Activated naive CD4-positive, alpha-beta T cell treated with anti-CD3 and anti-CD28 coated beads, Interleukin-2, amount 50 U/mL, for 72 hours (primary cell): ENCODE measurements at regions not wholly inside any gene's neighbourhood (a gene's known extent, or its start where the extent isn't known, plus 50 kb on each side); places are given as distances from the start of the nearest gene placed in this dataset.
"Not testable (repeated sequence)": the region's sequence is repeated elsewhere in the genome, so short reads cannot be mapped to it uniquely, and the experiment has no call there.

Source experiments
- ATAC-seq, 2 donors: fragments of 150-1000 bp; cut with Tn5 transposase; 2 replicates each; pipeline ENCODE4 v1.10.0; 2021; ENCODE audit warnings: mild to moderate bottlenecking in 2 of 2, moderate library complexity in 2 of 2
- DNase-seq, 2 donors: peaks; one replicate each; pipeline ENCODE4 v3.0.0; 2021 to 2022; ENCODE audit warnings: low spot score in 2 of 2
- H3K27ac Mint-ChIP-seq, 2 donors: one replicate each; pipeline ENCODE4 v1.8.0; 2022; ENCODE audit warnings: mild to moderate bottlenecking in 2 of 2, mixed read lengths in 2 of 2
- H3K36me3 Mint-ChIP-seq, 2 donors: one replicate each; pipeline ENCODE4 v1.8.0; 2022; ENCODE audit warnings: mixed read lengths in 2 of 2
- H3K9me3 Mint-ChIP-seq, 2 donors: one replicate each; pipeline ENCODE4 v1.8.0; 2022; ENCODE audit warnings: mixed read lengths in 2 of 2

- H3K9me3 Mint-ChIP-seq, result no peaks in the 10 kb centered on the region
- H3K27ac Mint-ChIP-seq, result no peak overlapping the region
- peaks cover 0 to 2% of the 10 kb centered on the region in 2 donors for H3K36me3 Mint-ChIP-seq
- ATAC-seq (no peak), DNase-seq (no peak)
These were observed 132.6 kb upstream of the TBL1XR1 start for GRCh38 chr3:177329854-177330253.

- Mint-ChIP-seq H3K9me3 (no peaks in the 10 kb centered on the region), H3K27ac (no peak overlapping the region), H3K36me3 (peaks cover 0 to 8% of the 10 kb centered on the region in 2 donors)
- no peak for ATAC-seq
- no peak for DNase-seq
These were observed 133.5 kb upstream of the TBL1XR1 start for GRCh38 chr3:177330779-177331178.

- Mint-ChIP-seq H3K9me3 (no peaks in the 10 kb centered on the region), H3K27ac (no peak overlapping the region), H3K36me3 (peaks cover 0 to 8% of the 10 kb centered on the region in 2 donors)
- ATAC-seq, result no peak
- DNase-seq, result no peak
These were observed 134.0 kb upstream of the TBL1XR1 start for GRCh38 chr3:177331203-177331835.

GRCh38 chr3:177332955-177333354 is 135.7 kb upstream of the TBL1XR1 start:
- Mint-ChIP-seq H3K36me3 (peaks cover 0 to 8% of the 10 kb centered on the region in 2 donors), H3K27ac (no peak overlapping the region), H3K9me3 (no peaks in the 10 kb centered on the region)
- no peak for DNase-seq
- ATAC-seq, result no peak

GRCh38 chr3:177333533-177334520 is 136.5 kb upstream of the TBL1XR1 start:
- H3K9me3 Mint-ChIP-seq, result no peaks in the 10 kb centered on the region
- ATAC-seq (no peak), DNase-seq (no peak)

GRCh38 chr3:177334803-177335202 is 137.5 kb upstream of the TBL1XR1 start:
- no peak for ATAC-seq
- peaks cover 0 to 8% of the 10 kb centered on the region in 2 donors for H3K36me3 Mint-ChIP-seq
- no peak overlapping the region for H3K27ac Mint-ChIP-seq
- H3K9me3 Mint-ChIP-seq, result no peaks in the 10 kb centered on the region
- no peak for DNase-seq

More at GRCh38 chr3:177333533-177334520, 136.5 kb upstream of the TBL1XR1 start:
- Mint-ChIP-seq H3K27ac (no peak overlapping the region), H3K36me3 (peaks cover 0 to 8% of the 10 kb centered on the region in 2 donors)

- ATAC-seq (no peak), DNase-seq (no peak)
- no peaks in the 10 kb centered on the region for H3K9me3 Mint-ChIP-seq
- no peak overlapping the region for H3K27ac Mint-ChIP-seq
- peaks cover 0 to 8% of the 10 kb centered on the region in 2 donors for H3K36me3 Mint-ChIP-seq
These were observed 138.4 kb upstream of the TBL1XR1 start for GRCh38 chr3:177335728-177336127.

- ATAC-seq (peak in 1 of 2 donors; percentile 4), DNase-seq (no peak)
- Mint-ChIP-seq H3K27ac (peak overlapping the region; percentile 69 to 85), H3K9me3 (no peaks in the 10 kb centered on the region), H3K36me3 (peaks cover 0 to 8% of the 10 kb centered on the region in 2 donors)
These were observed 139.7 kb upstream of the TBL1XR1 start for GRCh38 chr3:177336873-177337450.

GRCh38 chr3:177337541-177338331 is 140.5 kb upstream of the TBL1XR1 start:
- H3K36me3 Mint-ChIP-seq, result peaks cover 0 to 8% of the 10 kb centered on the region in 2 donors
- H3K27ac Mint-ChIP-seq, result peak overlapping the region; percentile 69 to 85
- ATAC-seq (peak; percentile 94 to 97), DNase-seq (peak; percentile 66 to 67)
- H3K9me3 Mint-ChIP-seq, result no peaks in the 10 kb centered on the region

- no peaks in the 10 kb centered on the region for H3K9me3 Mint-ChIP-seq
- peak overlapping the region in 1 of 2 donors; percentile 77 for H3K27ac Mint-ChIP-seq
- DNase-seq (no peak), ATAC-seq (no peak)
- peaks cover 0 to 8% of the 10 kb centered on the region in 2 donors for H3K36me3 Mint-ChIP-seq
These were observed 141.5 kb upstream of the TBL1XR1 start for GRCh38 chr3:177338697-177339219.

- not testable (repeated sequence) for DNase-seq, H3K9me3 Mint-ChIP-seq, ATAC-seq, H3K36me3 Mint-ChIP-seq
- peak overlapping the region; percentile 53 to 77 for H3K27ac Mint-ChIP-seq
These were observed 142.0 kb upstream of the TBL1XR1 start for GRCh38 chr3:177339220-177339703.

- Mint-ChIP-seq H3K27ac (no peak overlapping the region), H3K9me3 (no peaks in the 10 kb centered on the region), H3K36me3 (peaks cover 0 to under 1% of the 10 kb centered on the region in 2 donors)
- ATAC-seq (no peak), DNase-seq (no peak)
These were observed 143.1 kb upstream of the TBL1XR1 start for GRCh38 chr3:177340243-177340830.

- no peaks in the 10 kb centered on the region for H3K9me3 Mint-ChIP-seq
These were observed 144.6 kb upstream of the TBL1XR1 start for GRCh38 chr3:177341736-177342419.

GRCh38 chr3:177343122-177343625 is 145.9 kb upstream of the TBL1XR1 start:
- DNase-seq (no peak), ATAC-seq (no peak)
- Mint-ChIP-seq H3K27ac (no peak overlapping the region), H3K9me3 (no peaks in the 10 kb centered on the region), H3K36me3 (no peaks in the 10 kb centered on the region)

More at GRCh38 chr3:177341736-177342419, 144.6 kb upstream of the TBL1XR1 start:
- no peaks in the 10 kb centered on the region for H3K36me3 Mint-ChIP-seq
- H3K27ac Mint-ChIP-seq, result no peak overlapping the region
- DNase-seq (no peak), ATAC-seq (no peak)
